NB4 (cell line): ENCODE measurements at regions not wholly inside any gene's neighbourhood (a gene's known extent, or its start where the extent isn't known, plus 50 kb on each side); places are given as distances from the start of the nearest gene placed in this dataset.

ENCODE experiments used
- DNase-seq: peaks from one replicate; pipeline ENCODE4 v3.0.0; 2010; ENCODE audit warnings: low read depth
- H3K4me3 ChIP-seq: one replicate; pipeline ENCODE4 v1.5.1; 2011; ENCODE audit warnings: mild to moderate bottlenecking, low read depth, low read length, moderate library complexity
- MYC ChIP-seq: IDR thresholded peaks from 2 replicates; pipeline ENCODE4 v1.6.1; 2011; ENCODE audit warnings: low read depth, low read length
- POLR2A ChIP-seq: IDR thresholded peaks from 2 replicates; pipeline ENCODE4 v1.6.1; 2011; ENCODE audit warnings: mild to moderate bottlenecking; ENCODE audit not compliant: insufficient read length; ENCODE audit errors: extremely low read depth
- TF ChIP-seq, protein P1 (sequence below): IDR thresholded peaks from one replicate; pipeline ENCODE4 v1.5.1; 2012; ENCODE audit warnings: low read depth, low read length
- TF ChIP-seq, protein P2 (sequence below): IDR thresholded peaks from 2 replicates; pipeline ENCODE4 v1.6.1; 2011; ENCODE audit warnings: low read depth, low read length

DNA sequence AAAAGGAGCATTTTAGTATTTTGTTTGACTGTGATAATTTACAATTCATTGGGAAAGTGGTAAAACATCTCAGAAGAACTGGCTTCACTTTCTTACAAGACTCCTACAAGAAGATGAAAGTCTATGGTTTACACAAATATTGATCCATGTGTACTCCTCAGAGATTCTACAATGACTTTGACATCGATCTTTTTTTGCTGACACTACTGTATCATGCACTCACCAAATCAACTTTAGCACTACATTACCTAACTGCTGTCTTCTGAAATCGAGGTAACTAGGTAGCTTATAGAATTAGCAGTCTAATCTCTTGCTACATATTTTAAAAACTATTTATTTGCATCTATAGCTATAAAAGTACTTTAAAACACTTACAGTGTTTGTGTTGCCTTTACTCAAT, 757.6 kb downstream of the TBL1XR1 start:
- TF ChIP-seq, protein P1, sequence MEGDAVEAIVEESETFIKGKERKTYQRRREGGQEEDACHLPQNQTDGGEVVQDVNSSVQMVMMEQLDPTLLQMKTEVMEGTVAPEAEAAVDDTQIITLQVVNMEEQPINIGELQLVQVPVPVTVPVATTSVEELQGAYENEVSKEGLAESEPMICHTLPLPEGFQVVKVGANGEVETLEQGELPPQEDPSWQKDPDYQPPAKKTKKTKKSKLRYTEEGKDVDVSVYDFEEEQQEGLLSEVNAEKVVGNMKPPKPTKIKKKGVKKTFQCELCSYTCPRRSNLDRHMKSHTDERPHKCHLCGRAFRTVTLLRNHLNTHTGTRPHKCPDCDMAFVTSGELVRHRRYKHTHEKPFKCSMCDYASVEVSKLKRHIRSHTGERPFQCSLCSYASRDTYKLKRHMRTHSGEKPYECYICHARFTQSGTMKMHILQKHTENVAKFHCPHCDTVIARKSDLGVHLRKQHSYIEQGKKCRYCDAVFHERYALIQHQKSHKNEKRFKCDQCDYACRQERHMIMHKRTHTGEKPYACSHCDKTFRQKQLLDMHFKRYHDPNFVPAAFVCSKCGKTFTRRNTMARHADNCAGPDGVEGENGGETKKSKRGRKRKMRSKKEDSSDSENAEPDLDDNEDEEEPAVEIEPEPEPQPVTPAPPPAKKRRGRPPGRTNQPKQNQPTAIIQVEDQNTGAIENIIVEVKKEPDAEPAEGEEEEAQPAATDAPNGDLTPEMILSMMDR = no peak
- TF ChIP-seq POLR2A (no peak), MYC (no peak)
- TF ChIP-seq, protein P2, sequence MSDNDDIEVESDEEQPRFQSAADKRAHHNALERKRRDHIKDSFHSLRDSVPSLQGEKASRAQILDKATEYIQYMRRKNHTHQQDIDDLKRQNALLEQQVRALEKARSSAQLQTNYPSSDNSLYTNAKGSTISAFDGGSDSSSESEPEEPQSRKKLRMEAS = no peak
- DNase-seq = no peak
- H3K4me3 ChIP-seq = no peak overlapping the region

DNA sequence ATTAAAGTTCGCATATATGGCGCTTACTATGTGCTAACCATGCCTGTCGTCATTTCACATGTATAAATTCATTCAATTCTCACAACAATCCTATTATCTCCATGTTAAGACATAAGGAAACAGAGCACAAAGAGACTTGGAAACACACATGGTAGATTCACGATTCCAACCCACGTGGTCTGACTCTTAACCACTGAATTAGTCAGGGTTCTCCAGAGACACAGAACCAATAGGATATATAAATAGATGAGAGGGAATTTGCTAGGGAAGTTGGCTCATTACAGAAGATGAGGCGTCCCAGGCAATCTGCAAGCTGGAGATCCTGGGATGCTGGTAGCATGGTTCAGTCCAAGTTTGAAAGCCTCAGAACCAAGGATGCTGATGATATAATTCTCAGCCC, 765.3 kb downstream of the TBL1XR1 start:
- TF ChIP-seq, protein P1 = no peak
- no peak for TF ChIP-seq MYC
- H3K4me3 ChIP-seq = no peak overlapping the region
- DNase-seq = no peak

DNA sequence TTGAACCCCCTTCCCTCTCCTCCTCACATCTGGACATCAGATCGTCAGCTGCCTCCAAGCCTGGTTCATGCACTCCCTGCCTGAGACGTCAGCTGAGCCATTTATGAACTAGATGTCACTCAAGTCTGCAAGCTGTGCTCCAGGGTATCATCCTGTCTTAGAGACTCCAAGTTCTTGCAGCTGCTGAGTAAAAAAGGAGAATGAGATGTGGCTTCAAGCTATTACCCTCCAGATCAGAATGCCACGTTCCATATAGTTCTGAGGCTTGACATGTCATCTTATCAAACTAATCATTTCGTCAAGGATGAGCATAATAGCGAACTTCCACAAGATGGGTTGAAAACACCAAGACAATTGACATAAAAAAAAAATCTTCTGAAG, 766.3 kb downstream of the TBL1XR1 start:
- TF ChIP-seq, protein P1 = no peak
- TF ChIP-seq, protein P2 = no peak
- TF ChIP-seq POLR2A = no peak
- TF ChIP-seq MYC = no peak
- H3K4me3 ChIP-seq = no peak overlapping the region
- DNase-seq = no peak

DNA sequence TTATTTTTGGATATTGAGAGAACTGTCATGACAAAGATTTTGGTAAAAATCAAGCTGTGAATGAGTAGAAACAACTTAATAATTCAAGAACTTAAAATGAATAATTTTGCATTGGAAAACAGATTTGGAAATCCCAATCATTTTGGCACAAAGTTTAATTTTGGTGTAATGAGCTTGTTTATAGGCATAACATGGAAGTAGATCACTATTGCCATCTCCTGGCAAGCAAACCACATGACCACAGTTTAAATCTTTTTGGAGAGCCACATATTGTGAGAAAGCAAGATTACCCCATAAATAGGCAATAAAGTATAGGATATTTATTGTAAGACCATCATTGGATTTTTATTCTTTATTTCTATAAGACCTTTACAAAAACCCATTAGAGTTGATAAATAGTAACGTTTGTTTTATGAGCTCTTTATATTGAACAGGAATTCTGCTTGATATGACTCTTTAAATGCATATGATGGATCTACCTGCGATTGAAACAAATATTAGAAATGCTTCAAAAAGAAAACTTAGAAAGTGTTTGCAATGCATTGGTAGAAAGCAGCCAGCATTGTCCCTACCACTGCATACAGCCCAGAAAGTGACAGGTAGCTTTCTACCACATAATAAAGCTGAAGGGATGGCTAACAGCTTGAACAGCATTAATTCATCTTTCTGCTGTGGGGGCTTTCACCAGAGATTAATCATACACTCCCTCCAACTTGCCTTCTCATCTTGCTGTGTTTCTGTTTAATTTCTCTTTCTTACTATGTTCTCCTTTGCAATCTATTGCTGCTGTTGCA, 766.8 kb downstream of the TBL1XR1 start:
- TF ChIP-seq, protein P1 = peak; percentile 38
- TF ChIP-seq, protein P2 = peak; percentile 44; the same call in 1 of the 2 replicates
- no peak for TF ChIP-seq MYC
- no peak overlapping the region for H3K4me3 ChIP-seq
- peak; percentile 44 for DNase-seq

DNA sequence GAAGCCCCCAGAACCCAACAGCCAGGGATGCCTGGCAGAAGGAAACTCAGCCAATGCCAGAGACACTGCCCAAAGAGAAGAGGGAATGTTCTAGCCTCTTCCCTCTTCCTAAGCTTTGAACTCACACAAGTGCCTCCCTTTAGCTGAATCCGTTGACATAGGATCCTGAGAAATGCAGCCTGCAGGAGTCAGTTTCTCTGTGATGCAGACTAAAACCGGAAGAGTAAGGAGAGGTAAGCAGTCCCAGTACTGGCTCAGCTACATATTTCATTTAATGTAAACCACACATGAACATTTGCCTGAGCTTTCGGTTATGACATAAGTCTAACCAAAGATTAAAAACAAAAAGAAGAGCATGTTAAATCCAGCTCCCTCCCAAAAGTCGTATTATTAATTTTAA, 768.7 kb downstream of the TBL1XR1 start:
- no peak overlapping the region for H3K4me3 ChIP-seq
- no peak for DNase-seq
- no peak for TF ChIP-seq POLR2A
- TF ChIP-seq MYC = no peak
- TF ChIP-seq, protein P1 = no peak
- TF ChIP-seq, protein P2 = no peak

DNA sequence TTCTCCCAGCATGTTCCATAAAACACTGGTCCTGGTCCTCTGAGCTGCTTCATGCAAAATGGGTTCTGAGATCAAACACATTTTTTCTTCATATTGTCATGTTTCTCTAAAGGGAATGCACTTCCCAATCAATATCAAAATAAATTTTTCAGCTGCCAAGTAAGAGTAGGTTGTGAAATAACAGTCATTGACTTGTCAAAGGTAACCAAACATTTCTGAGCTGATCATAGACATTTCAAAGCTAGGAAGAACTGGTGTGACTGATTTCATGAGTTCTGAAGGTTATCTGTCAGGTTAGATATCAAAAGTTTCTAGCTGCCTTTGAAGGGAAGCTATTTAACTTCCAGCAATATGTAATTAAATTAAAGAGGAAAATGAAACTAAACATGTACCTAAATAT, 770.9 kb downstream of the TBL1XR1 start:
- TF ChIP-seq, protein P2 = no peak
- no peak for DNase-seq
- no peak overlapping the region for H3K4me3 ChIP-seq
